ENCODE measurements at regions not wholly inside any gene's neighbourhood (a gene's known extent, or its start where the extent isn't known, plus 50 kb on each side); places are given as distances from the start of the nearest gene placed in this dataset.
"Not testable (repeated sequence)": the region's sequence is repeated elsewhere in the genome, so short reads cannot be mapped to it uniquely, and the experiment has no call there.

GRCh38 chr21:9830801-9831200 lies 690.6 kb upstream of the TPTE start:
- not testable (repeated sequence) for TF ChIP-seq CTCF (IDR thresholded peaks at IDR 0.05); PHF8 (IDR thresholded peaks at IDR 0.05; ENCODE audit: borderline replicate concordance, low read depth); E2F6 (IDR thresholded peaks at IDR 0.05; ENCODE audit: borderline replicate concordance, low read depth); EP300 (IDR thresholded peaks at IDR 0.05); CHD4 (IDR thresholded peaks at IDR 0.05; ENCODE audit: borderline replicate concordance)
